HEK293 (cell line): ENCODE measurements at regions not wholly inside any gene's neighbourhood (a gene's known extent, or its start where the extent isn't known, plus 50 kb on each side); places are given as distances from the start of the nearest gene placed in this dataset.

ENCODE experiments used
- KLF10 ChIP-seq: fragments of 450-650 bp; IDR thresholded peaks from 2 replicates; pipeline ENCODE4 v1.5.1; 2018; ENCODE audit warnings: missing biosample characterization, mild to moderate bottlenecking, missing genetic modification characterization
- TRIM28 ChIP-seq: IDR thresholded peaks from 2 replicates; pipeline ENCODE4 v1.6.1; 2011; ENCODE audit warnings: low read length, control low read depth, borderline replicate concordance
- YY2 ChIP-seq: fragments of 450-650 bp; formaldehyde crosslinking; IDR thresholded peaks from 2 replicates; pipeline ENCODE4 v1.5.1; 2016; ENCODE audit warnings: missing biosample characterization, missing genetic modification characterization
- ZFP3 ChIP-seq: fragments of 450-650 bp; formaldehyde crosslinking; IDR thresholded peaks from 2 replicates; pipeline ENCODE4 v1.5.1; 2016; ENCODE audit warnings: low read depth, missing biosample characterization, missing genetic modification characterization
- ZNF114 ChIP-seq: fragments of 450-650 bp; formaldehyde crosslinking; IDR thresholded peaks from 2 replicates; pipeline ENCODE4 v1.5.0; 2017; ENCODE audit warnings: missing biosample characterization, missing genetic modification characterization
- ZNF274 ChIP-seq, 2 experiments: fragments of 200-500 bp in 1 of 2; fragments of 450-650 bp in 1 of 2; sonication (Bioruptor generic) in 1 of 2; formaldehyde crosslinking in 1 of 2; IDR thresholded peaks; 2 replicates each; pipeline versions ENCODE4 v1.5.1 to v1.6.1; 2014 to 2016; ENCODE audit warnings: borderline replicate concordance in 1 of 2, inconsistent platforms in 1 of 2, low read length in 1 of 2, missing biosample characterization in 1 of 2, missing genetic modification characterization in 1 of 2
- ZNF302 ChIP-seq: fragments of 450-650 bp; formaldehyde crosslinking; IDR thresholded peaks from 2 replicates; pipeline ENCODE4 v1.5.1; 2016; ENCODE audit warnings: missing biosample characterization, missing genetic modification characterization, low read depth
- ZNF510 ChIP-seq: fragments of 450-650 bp; formaldehyde crosslinking; IDR thresholded peaks from 2 replicates; pipeline ENCODE4 v1.5.1; 2018; ENCODE audit warnings: mild to moderate bottlenecking, missing genetic modification characterization, missing biosample characterization; ENCODE audit not compliant: insufficient replicate concordance
- ZNF521 ChIP-seq: fragments of 450-650 bp; formaldehyde crosslinking; IDR thresholded peaks from 2 replicates; pipeline ENCODE4 v1.5.1; 2017; ENCODE audit warnings: missing biosample characterization, mild to moderate bottlenecking, missing genetic modification characterization
- ZNF768 ChIP-seq: fragments of 450-650 bp; formaldehyde crosslinking; IDR thresholded peaks from 2 replicates; pipeline ENCODE4 v1.5.1; 2018; ENCODE audit warnings: missing biosample characterization, mild to moderate bottlenecking, missing genetic modification characterization
- TF ChIP-seq, protein P1 (sequence below): fragments of 450-650 bp; formaldehyde crosslinking; IDR thresholded peaks from 2 replicates; pipeline ENCODE4 v1.5.1; 2016; ENCODE audit warnings: missing biosample characterization, missing genetic modification characterization
- TF ChIP-seq, protein P2 (sequence below): fragments of 450-650 bp; formaldehyde crosslinking; IDR thresholded peaks from 2 replicates; pipeline ENCODE4 v1.5.1; 2016; ENCODE audit warnings: missing biosample characterization, missing genetic modification characterization
- TF ChIP-seq, protein P3 (sequence below): sonication (generic); formaldehyde crosslinking; IDR thresholded peaks from 2 replicates; pipeline ENCODE4 v1.8.1; 2022; ENCODE audit warnings: mild to moderate bottlenecking, moderate library complexity, missing genetic modification reagents

DNA sequence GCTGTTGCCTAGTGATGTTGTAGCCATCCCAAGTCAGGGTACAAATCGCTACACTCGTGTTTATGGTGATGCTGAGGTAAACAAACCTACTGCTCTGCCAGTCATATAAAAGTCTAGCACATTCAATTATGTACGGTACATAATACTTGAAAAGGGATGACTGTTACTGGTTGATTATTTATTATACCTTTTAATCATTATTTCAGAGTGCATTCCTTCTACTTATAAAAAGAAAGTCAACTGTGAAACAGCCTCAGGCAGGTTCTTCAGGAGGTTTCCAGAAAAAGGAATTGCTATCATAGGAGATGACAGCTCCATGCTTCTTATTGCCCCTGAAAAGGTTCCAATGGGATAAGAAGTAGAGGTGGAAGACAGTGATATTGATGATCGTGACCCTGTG is 652.5 kb upstream of the KIRREL3 start:
- TF ChIP-seq TRIM28 (no peak), KLF10 (tag by site-specific recombination) (no peak), ZNF274 (IDR thresholded peaks at IDR 0.05; ENCODE audit: low read length) (no peak), ZNF274 (tag by site-specific recombination; IDR thresholded peaks at IDR 0.05; ENCODE audit: borderline replicate concordance) (no peak), ZNF521 (no peak), ZNF302 (tag by site-specific recombination) (no peak), ZFP3 (no peak), YY2 (tag by site-specific recombination) (no peak), ZNF114 (no peak), ZNF510 (tag by site-specific recombination) (no peak), ZNF768 (no peak)
- TF ChIP-seq, protein P1, sequence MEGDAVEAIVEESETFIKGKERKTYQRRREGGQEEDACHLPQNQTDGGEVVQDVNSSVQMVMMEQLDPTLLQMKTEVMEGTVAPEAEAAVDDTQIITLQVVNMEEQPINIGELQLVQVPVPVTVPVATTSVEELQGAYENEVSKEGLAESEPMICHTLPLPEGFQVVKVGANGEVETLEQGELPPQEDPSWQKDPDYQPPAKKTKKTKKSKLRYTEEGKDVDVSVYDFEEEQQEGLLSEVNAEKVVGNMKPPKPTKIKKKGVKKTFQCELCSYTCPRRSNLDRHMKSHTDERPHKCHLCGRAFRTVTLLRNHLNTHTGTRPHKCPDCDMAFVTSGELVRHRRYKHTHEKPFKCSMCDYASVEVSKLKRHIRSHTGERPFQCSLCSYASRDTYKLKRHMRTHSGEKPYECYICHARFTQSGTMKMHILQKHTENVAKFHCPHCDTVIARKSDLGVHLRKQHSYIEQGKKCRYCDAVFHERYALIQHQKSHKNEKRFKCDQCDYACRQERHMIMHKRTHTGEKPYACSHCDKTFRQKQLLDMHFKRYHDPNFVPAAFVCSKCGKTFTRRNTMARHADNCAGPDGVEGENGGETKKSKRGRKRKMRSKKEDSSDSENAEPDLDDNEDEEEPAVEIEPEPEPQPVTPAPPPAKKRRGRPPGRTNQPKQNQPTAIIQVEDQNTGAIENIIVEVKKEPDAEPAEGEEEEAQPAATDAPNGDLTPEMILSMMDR (tag by site-specific recombination), result no peak
- TF ChIP-seq, protein P2, sequence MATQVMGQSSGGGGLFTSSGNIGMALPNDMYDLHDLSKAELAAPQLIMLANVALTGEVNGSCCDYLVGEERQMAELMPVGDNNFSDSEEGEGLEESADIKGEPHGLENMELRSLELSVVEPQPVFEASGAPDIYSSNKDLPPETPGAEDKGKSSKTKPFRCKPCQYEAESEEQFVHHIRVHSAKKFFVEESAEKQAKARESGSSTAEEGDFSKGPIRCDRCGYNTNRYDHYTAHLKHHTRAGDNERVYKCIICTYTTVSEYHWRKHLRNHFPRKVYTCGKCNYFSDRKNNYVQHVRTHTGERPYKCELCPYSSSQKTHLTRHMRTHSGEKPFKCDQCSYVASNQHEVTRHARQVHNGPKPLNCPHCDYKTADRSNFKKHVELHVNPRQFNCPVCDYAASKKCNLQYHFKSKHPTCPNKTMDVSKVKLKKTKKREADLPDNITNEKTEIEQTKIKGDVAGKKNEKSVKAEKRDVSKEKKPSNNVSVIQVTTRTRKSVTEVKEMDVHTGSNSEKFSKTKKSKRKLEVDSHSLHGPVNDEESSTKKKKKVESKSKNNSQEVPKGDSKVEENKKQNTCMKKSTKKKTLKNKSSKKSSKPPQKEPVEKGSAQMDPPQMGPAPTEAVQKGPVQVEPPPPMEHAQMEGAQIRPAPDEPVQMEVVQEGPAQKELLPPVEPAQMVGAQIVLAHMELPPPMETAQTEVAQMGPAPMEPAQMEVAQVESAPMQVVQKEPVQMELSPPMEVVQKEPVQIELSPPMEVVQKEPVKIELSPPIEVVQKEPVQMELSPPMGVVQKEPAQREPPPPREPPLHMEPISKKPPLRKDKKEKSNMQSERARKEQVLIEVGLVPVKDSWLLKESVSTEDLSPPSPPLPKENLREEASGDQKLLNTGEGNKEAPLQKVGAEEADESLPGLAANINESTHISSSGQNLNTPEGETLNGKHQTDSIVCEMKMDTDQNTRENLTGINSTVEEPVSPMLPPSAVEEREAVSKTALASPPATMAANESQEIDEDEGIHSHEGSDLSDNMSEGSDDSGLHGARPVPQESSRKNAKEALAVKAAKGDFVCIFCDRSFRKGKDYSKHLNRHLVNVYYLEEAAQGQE (tag by site-specific recombination), result no peak
- TF ChIP-seq, protein P3, sequence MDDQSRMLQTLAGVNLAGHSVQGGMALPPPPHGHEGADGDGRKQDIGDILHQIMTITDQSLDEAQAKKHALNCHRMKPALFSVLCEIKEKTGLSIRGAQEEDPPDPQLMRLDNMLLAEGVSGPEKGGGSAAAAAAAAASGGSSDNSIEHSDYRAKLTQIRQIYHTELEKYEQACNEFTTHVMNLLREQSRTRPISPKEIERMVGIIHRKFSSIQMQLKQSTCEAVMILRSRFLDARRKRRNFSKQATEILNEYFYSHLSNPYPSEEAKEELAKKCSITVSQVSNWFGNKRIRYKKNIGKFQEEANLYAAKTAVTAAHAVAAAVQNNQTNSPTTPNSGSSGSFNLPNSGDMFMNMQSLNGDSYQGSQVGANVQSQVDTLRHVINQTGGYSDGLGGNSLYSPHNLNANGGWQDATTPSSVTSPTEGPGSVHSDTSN (CRISPR knock-in tag), result no peak
